HCT116 (cell line): ENCODE measurements at regions not wholly inside any gene's neighbourhood (a gene's known extent, or its start where the extent isn't known, plus 50 kb on each side); places are given as distances from the start of the nearest gene placed in this dataset.

ENCODE experiments used
- ATAC-seq: fragments of 200-7000 bp; cut with Tn5 transposase; 2 replicates; pipeline ENCODE4 v1.9.1; 2020; ENCODE audit warnings: mild to moderate bottlenecking, moderate library complexity
- BruUV-seq: library from RNA; stranded (reverse); fragments of 400-500 nt; replicated peaks from 2 replicates; lab custom pipeline; 2021; lab: Mats Ljungman, UMichigan
- CTCF ChIA-PET: fragments of 300-600 bp; sonication (Branson Sonifier 250); formaldehyde crosslinking; loops from one replicate; lab custom pipeline; 2021; ENCODE audit warnings: antibody characterized with exemption; lab: Charles Lee
- POLR2A ChIA-PET: fragments of 300-600, 350-600 bp; sonication (Branson Sonifier 250); formaldehyde crosslinking; loops from one replicate; lab custom pipeline; 2021; ENCODE audit warnings: antibody characterized with exemption; lab: Charles Lee
- RAD21 ChIA-PET, 2 experiments: fragments of 300-600 bp; sonication (Branson Sonifier 250); formaldehyde crosslinking; loops; one replicate each; lab custom pipeline; 2023; ENCODE audit warnings: low total read pairs in 2 of 2; ENCODE audit not compliant: uncharacterized antibody in 2 of 2, unreplicated experiment in 2 of 2, low non-redundant PET in 1 of 2; lab: Charles Lee
- DNase-seq: peaks from one replicate; pipeline ENCODE4 v3.0.0-alpha.2; 2010; ENCODE audit warnings: low read depth, low spot score
- H2AFZ ChIP-seq: fragments of 200-600 bp; shearing (Covaris generic), sonication (generic); 2 replicates; pipeline ENCODE4 v1.6.1; 2017; ENCODE audit warnings: low read depth, mixed run types, mixed read lengths, antibody characterized with exemption, low read length; ENCODE audit not compliant: poor library complexity, severe bottlenecking
- H3K27ac ChIP-seq: 2 replicates; pipeline ENCODE4 v1.5.1; 2012; ENCODE audit warnings: low read depth, low read length
- H3K27me3 ChIP-seq: fragments of 200-600 bp; sonication (generic); 2 replicates; pipeline ENCODE4 v1.6.1; 2016; ENCODE audit warnings: mixed run types, low read length, mixed read lengths; ENCODE audit not compliant: insufficient read depth
- H3K36me3 ChIP-seq, 2 experiments: fragments of 200-500 bp in 1 of 2; fragments of 200-600 bp in 1 of 2; sonication (Bioruptor generic) in 1 of 2; sonication (generic) in 1 of 2; 2 replicates each; pipeline versions ENCODE4 v1.5.1 to v1.6.1; 2014 to 2016; ENCODE audit warnings: low read length in 2 of 2, inconsistent platforms in 1 of 2, mixed read lengths in 1 of 2, mixed run types in 1 of 2; ENCODE audit not compliant: insufficient read depth in 2 of 2, control insufficient read depth in 1 of 2
- H3K4me1 ChIP-seq, 2 experiments: fragments of 200-600 bp in 1 of 2; sonication (generic) in 1 of 2; 2 replicates each; pipeline versions ENCODE4 v1.5.1 to v1.6.1; 2012 to 2017; ENCODE audit warnings: low read length in 2 of 2, inconsistent platforms in 1 of 2, mild to moderate bottlenecking in 1 of 2, mixed read lengths in 1 of 2, mixed run types in 1 of 2, moderate library complexity in 1 of 2; ENCODE audit not compliant: insufficient read depth in 2 of 2, control insufficient read depth in 1 of 2
- H3K4me2 ChIP-seq: fragments of 200-600 bp; sonication (generic); 2 replicates; pipeline ENCODE4 v1.6.1; 2017; ENCODE audit warnings: mixed run types, low read length, mixed read lengths
- H3K4me3 ChIP-seq, 2 experiments: fragments of 200-600 bp in 1 of 2; sonication (generic) in 1 of 2; replicated peaks in 1 of 2; 2 replicates each; pipeline ENCODE4 v1.5.1; 2011 to 2016; ENCODE audit warnings: low read length in 2 of 2, control low read depth in 1 of 2, low read depth in 1 of 2, mild to moderate bottlenecking in 1 of 2, mixed read lengths in 1 of 2, mixed run types in 1 of 2
- H3K79me2 ChIP-seq: fragments of 200-600 bp; sonication (generic); 2 replicates; pipeline ENCODE4 v1.6.1; 2017; ENCODE audit warnings: mild to moderate bottlenecking, mixed run types, low read length, moderate library complexity, mixed read lengths; ENCODE audit not compliant: insufficient read depth
- H3K9ac ChIP-seq: fragments of 200-600 bp; sonication (generic); 2 replicates; pipeline ENCODE4 v1.6.1; 2016; ENCODE audit warnings: low read length, mixed read lengths
- H3K9me2 ChIP-seq: fragments of 200-600 bp; sonication (generic), shearing (Covaris generic); 2 replicates; pipeline ENCODE4 v1.6.1; 2017; ENCODE audit warnings: mixed run types, mild to moderate bottlenecking, moderate library complexity; ENCODE audit not compliant: insufficient read depth
- H3K9me3 ChIP-seq, 2 experiments: fragments of 200-500 bp in 1 of 2; fragments of 200-600 bp in 1 of 2; sonication (Bioruptor generic) in 1 of 2; sonication (generic) in 1 of 2; 2 replicates each; pipeline ENCODE4 v1.6.1; 2014 to 2017; ENCODE audit warnings: low read length in 2 of 2, mixed read lengths in 2 of 2, inconsistent platforms in 1 of 2, low read depth in 1 of 2, mild to moderate bottlenecking in 1 of 2, mixed run types in 1 of 2, moderate library complexity in 1 of 2; ENCODE audit not compliant: control insufficient read depth in 1 of 2, insufficient read depth in 1 of 2
- H4K20me1 ChIP-seq: fragments of 200-600 bp; sonication (generic), shearing (Covaris generic); 2 replicates; pipeline ENCODE4 v1.6.1; 2017; ENCODE audit warnings: mixed run types, mild to moderate bottlenecking, moderate library complexity; ENCODE audit not compliant: insufficient read depth
- EGR1 ChIP-seq: IDR thresholded peaks from 2 replicates; pipeline ENCODE4 v1.6.1; 2012; ENCODE audit warnings: low read depth
- ELF1 ChIP-seq: IDR thresholded peaks from 2 replicates; pipeline ENCODE4 v1.6.1; 2012; ENCODE audit warnings: low read depth, borderline replicate concordance
- FOSL1 ChIP-seq: IDR thresholded peaks from 2 replicates; pipeline ENCODE4 v1.6.1; 2012; ENCODE audit warnings: low read depth
- JUND ChIP-seq: IDR thresholded peaks from 2 replicates; pipeline ENCODE4 v1.6.1; 2012
- POLR2A ChIP-seq: IDR thresholded peaks from 2 replicates; pipeline ENCODE4 v1.7.0; 2011; ENCODE audit warnings: borderline replicate concordance; ENCODE audit not compliant: insufficient read depth, insufficient read length; ENCODE audit errors: extremely low read depth
- POLR2AphosphoS5 ChIP-seq: IDR thresholded peaks from 2 replicates; pipeline ENCODE4 v1.6.1; 2011; ENCODE audit warnings: mild to moderate bottlenecking, low read depth, low read length, moderate library complexity
- SIN3A ChIP-seq: IDR thresholded peaks from 2 replicates; pipeline ENCODE4 v1.6.1; 2012; ENCODE audit warnings: low read depth
- ZFX ChIP-seq: fragments of 450-650 bp; IDR thresholded peaks from 2 replicates; pipeline ENCODE4 v1.6.1; 2017
- intact Hi-C: fragments of 100-400 bp; cut with micrococcal nuclease; formaldehyde crosslinking; loops from 2 replicates; pipeline ENCODE4 v1.10.0; 2022
- TF ChIP-seq, protein P1 (sequence below): IDR thresholded peaks from 2 replicates; pipeline ENCODE4 v1.6.1; 2012
- TF ChIP-seq, protein P2 (sequence below): IDR thresholded peaks from 2 replicates; pipeline ENCODE4 v1.6.1; 2012
- TF ChIP-seq, protein P3 (sequence below), 3 experiments: fragments of 200-600 bp in 1 of 3; sonication (generic) in 1 of 3; IDR thresholded peaks in 2 of 3; conservative IDR thresholded peaks in 1 of 3; 2 replicates each; pipeline ENCODE4 v1.5.1; 2012 to 2017; ENCODE audit warnings: low read depth in 2 of 3, low read length in 2 of 3, antibody characterized with exemption in 1 of 3, borderline replicate concordance in 1 of 3, control low read depth in 1 of 3, mild to moderate bottlenecking in 1 of 3, mixed read lengths in 1 of 3, mixed run types in 1 of 3, moderate library complexity in 1 of 3; ENCODE audit not compliant: insufficient read depth in 1 of 3

DNA sequence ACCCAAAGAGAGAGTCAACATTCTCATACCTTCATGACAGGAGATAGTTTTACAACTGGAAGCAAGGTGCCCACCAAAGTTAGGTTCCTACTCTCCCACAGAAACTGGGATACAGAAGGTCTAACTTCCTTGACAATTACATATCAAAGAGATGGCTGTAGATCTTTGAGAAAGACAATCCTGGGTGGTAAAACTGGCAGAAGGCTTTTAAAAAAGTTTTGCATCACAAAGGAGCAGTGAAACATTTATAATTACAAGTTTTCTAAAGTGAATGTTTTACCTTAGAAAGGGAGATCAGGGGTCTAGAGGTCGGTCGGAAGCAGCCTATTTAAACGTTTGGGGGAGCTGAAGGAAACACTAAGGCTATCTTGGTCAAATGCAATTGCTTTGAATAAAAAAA is 166.6 kb upstream of the STEAP1 start (continued):
- TF ChIP-seq POLR2A, result no peak

DNA sequence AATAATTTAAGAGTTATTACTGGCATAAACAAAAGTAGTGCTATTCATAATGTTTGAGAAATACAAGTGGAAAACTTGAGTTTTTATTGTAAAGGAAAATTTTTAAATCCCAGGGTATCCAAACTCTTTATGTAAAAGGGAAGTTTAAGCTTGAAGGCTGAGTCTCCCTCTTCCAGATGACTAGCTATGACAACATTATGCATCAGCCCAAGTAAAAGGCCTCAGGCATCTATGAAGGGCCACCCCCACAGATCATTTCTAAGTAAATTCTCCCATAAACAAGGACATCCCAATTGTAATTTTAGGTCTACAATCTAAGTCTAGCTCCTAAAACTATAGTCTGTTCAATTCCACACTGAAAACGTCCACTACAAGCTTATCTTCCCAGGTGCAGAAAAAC is 166.2 kb upstream of the STEAP1 start:
- H3K9ac ChIP-seq, result no peak overlapping the region
- TF ChIP-seq POLR2AphosphoS5 (no peak), SIN3A (no peak), EGR1 (no peak), JUND (no peak), FOSL1 (no peak), ZFX (no peak), ELF1 (no peak)
- TF ChIP-seq, protein P1, sequence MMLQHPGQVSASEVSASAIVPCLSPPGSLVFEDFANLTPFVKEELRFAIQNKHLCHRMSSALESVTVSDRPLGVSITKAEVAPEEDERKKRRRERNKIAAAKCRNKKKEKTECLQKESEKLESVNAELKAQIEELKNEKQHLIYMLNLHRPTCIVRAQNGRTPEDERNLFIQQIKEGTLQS, result no peak
- TF ChIP-seq, protein P2, sequence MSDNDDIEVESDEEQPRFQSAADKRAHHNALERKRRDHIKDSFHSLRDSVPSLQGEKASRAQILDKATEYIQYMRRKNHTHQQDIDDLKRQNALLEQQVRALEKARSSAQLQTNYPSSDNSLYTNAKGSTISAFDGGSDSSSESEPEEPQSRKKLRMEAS, result no peak
- TF ChIP-seq, protein P3, sequence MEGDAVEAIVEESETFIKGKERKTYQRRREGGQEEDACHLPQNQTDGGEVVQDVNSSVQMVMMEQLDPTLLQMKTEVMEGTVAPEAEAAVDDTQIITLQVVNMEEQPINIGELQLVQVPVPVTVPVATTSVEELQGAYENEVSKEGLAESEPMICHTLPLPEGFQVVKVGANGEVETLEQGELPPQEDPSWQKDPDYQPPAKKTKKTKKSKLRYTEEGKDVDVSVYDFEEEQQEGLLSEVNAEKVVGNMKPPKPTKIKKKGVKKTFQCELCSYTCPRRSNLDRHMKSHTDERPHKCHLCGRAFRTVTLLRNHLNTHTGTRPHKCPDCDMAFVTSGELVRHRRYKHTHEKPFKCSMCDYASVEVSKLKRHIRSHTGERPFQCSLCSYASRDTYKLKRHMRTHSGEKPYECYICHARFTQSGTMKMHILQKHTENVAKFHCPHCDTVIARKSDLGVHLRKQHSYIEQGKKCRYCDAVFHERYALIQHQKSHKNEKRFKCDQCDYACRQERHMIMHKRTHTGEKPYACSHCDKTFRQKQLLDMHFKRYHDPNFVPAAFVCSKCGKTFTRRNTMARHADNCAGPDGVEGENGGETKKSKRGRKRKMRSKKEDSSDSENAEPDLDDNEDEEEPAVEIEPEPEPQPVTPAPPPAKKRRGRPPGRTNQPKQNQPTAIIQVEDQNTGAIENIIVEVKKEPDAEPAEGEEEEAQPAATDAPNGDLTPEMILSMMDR (IDR thresholded peaks at IDR 0.05 in 2 of 3, conservative IDR thresholded peaks at IDR 0.05 in 1 of 3; ENCODE audit: borderline replicate concordance in 1 of 3, insufficient read depth in 1 of 3, low read depth in 2 of 3, low read length in 2 of 3), result no peak
- TF ChIP-seq, all 23 proteins: peak for 0
- Histone ChIP-seq H3K4me3 (no peak overlapping the region), H3K79me2 (no peaks in the 10 kb centered on the region), H4K20me1 (no peaks in the 10 kb centered on the region), H3K36me3 (no peaks in the 10 kb centered on the region), H3K9me2 (no peaks in the 10 kb centered on the region), H3K27ac (no peak overlapping the region), H2AFZ (no peak overlapping the region), H3K9me3 (no peaks in the 10 kb centered on the region), H3K4me2 (no peak overlapping the region), H3K4me1 (no peaks in the 10 kb centered on the region), H3K27me3 (no peaks in the 10 kb centered on the region)
- ATAC-seq, result no peak
- no peak for DNase-seq
- BruUV-seq, result no TSS peak
- ChIA-PET RAD21 (no interaction called here), POLR2A (no interaction called here), CTCF (no interaction called here)
- intact Hi-C loops, result no loop called here
